ENCODE measurements at regions not wholly inside any gene's neighbourhood (a gene's known extent, or its start where the extent isn't known, plus 50 kb on each side); places are given as distances from the start of the nearest gene placed in this dataset.

GRCh38 chr15:36330598-36330997, 248.8 kb upstream of the CDIN1 start:
- intact Hi-C loops (cut with DNase I): no loop called here
- no peak overlapping the region for H3K27ac ChIP-seq
- H3K4me1 ChIP-seq: no peaks in the 10 kb centered on the region
- H3K36me3 ChIP-seq: no peaks in the 10 kb centered on the region
- TF ChIP-seq CTCF (IDR thresholded peaks at IDR 0.05) (no peak), POLR2A (IDR thresholded peaks at IDR 0.05) (no peak)
- no peaks in the 10 kb centered on the region for H3K27me3 ChIP-seq
- H3K9me3 ChIP-seq: no peaks in the 10 kb centered on the region
- 61 to 68% methylated on average over 3 of the region's 3 CpGs for WGBS, 2 donors
- DNase-seq: no peak
- no peak overlapping the region for H3K4me3 ChIP-seq

- Histone ChIP-seq H3K9me3 (no peaks in the 10 kb centered on the region), H3K27me3 (no peaks in the 10 kb centered on the region), H3K36me3 (no peaks in the 10 kb centered on the region), H3K27ac (no peak overlapping the region), H3K4me1 (no peaks in the 10 kb centered on the region), H3K4me3 (peak overlapping the region in 1 of 4 donors; percentile 37)
- TF ChIP-seq CTCF (IDR thresholded peaks at IDR 0.05) (no peak), POLR2A (IDR thresholded peaks at IDR 0.05) (no peak)
- DNase-seq: no peak
- WGBS, 2 donors: 59 to 63% methylated on average over 6 of the region's 6 CpGs
- intact Hi-C loops (cut with DNase I): no loop called here
Observed at GRCh38 chr15:36331531-36332275, 247.7 kb upstream of the CDIN1 start.

DNA sequence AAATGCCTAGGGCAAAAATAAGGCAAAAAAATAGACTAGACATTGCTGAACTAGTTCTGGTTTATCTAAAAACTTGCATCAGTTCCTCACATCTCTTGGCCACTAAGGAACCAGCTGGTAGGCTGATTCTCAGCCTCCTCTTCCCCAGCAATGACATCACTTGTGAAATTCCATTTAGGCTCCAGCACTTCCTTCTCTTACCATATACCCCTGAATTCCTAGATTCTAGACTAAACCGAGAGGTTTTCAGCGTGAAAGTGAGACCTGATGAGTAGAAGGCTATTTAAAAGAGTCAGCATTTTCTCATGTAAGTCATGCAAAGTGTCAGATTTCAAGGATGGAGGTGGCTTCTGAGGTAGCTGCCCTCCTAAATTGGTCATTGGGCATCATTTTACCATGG, 247.1 kb upstream of the CDIN1 start:
- H3K36me3 ChIP-seq: no peaks in the 10 kb centered on the region
- H3K27ac ChIP-seq: no peak overlapping the region
- 85 to 88% methylated on average over 2 of the region's 2 CpGs for WGBS, 2 donors
- no peaks in the 10 kb centered on the region for H3K4me1 ChIP-seq
- no peak overlapping the region for H3K4me3 ChIP-seq
- no peak for TF ChIP-seq CTCF (IDR thresholded peaks at IDR 0.05)
- TF ChIP-seq POLR2A (IDR thresholded peaks at IDR 0.05): no peak
- no peaks in the 10 kb centered on the region for H3K9me3 ChIP-seq
- no peak for DNase-seq
- intact Hi-C loops (cut with DNase I): no loop called here
- H3K27me3 ChIP-seq: no peaks in the 10 kb centered on the region

DNA sequence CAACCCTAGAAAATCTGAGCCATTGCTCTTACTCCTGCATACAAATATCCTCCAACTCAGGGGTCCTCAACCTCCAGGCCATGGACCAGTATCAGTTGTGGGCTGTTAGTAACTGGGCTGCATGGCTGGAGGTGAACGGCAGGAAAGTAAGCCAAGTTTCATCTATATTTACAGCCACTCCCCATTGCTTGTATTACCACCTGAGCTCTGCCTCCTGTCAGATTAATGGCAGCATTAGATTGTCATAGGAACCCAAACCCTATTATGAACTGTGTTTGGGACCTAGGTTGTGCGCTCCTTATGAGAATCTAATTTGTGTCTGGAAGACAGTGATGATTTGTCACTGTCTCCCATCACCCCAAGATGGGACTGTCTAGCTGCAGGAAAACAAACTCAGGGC, 246.5 kb upstream of the CDIN1 start:
- Histone ChIP-seq H3K36me3 (no peaks in the 10 kb centered on the region), H3K27ac (no peak overlapping the region), H3K27me3 (no peaks in the 10 kb centered on the region), H3K4me1 (no peaks in the 10 kb centered on the region), H3K9me3 (no peaks in the 10 kb centered on the region), H3K4me3 (no peak overlapping the region)
- DNase-seq: no peak
- intact Hi-C loops (cut with DNase I): no loop called here
- 86 to 100% methylated on average over 2 of the region's 2 CpGs for WGBS, 2 donors
- TF ChIP-seq POLR2A (IDR thresholded peaks at IDR 0.05) (no peak), CTCF (IDR thresholded peaks at IDR 0.05) (no peak)

GRCh38 chr15:36334059-36334458, 245.4 kb upstream of the CDIN1 start:
- no peaks in the 10 kb centered on the region for H3K36me3 ChIP-seq
- 15 to 19% methylated on average over 3 of the region's 3 CpGs for WGBS, 2 donors
- TF ChIP-seq POLR2A (IDR thresholded peaks at IDR 0.05): no peak
- no peak for TF ChIP-seq CTCF (IDR thresholded peaks at IDR 0.05)
- H3K27me3 ChIP-seq: no peaks in the 10 kb centered on the region
- no peaks in the 10 kb centered on the region for H3K9me3 ChIP-seq
- no peak overlapping the region for H3K27ac ChIP-seq
- no peak overlapping the region for H3K4me3 ChIP-seq
- intact Hi-C loops (cut with DNase I): no loop called here
- no peak for DNase-seq
- no peaks in the 10 kb centered on the region for H3K4me1 ChIP-seq

All from esophagus squamous epithelium (tissue), 5 donors.